DMS114 treated with DMSO at 0.1 percent for 48 hours (cell line): ENCODE measurements at regions not wholly inside any gene's neighbourhood (a gene's known extent, or its start where the extent isn't known, plus 50 kb on each side); places are given as distances from the start of the nearest gene placed in this dataset.
"Not testable (repeated sequence)": the region's sequence is repeated elsewhere in the genome, so short reads cannot be mapped to it uniquely, and the experiment has no call there.

ENCODE experiments used
- DNase-seq: peaks from one replicate; lab custom pipeline; 2025; ENCODE audit not compliant: unreplicated experiment; lab: John Stamatoyannopoulos, UW

GRCh38 chrX:25807022-25807421 lies 331.1 kb upstream of the MAGEB18 start:
- DNase-seq = no peak

- no peak for DNase-seq
Observed at GRCh38 chrX:25810202-25810601, 327.9 kb upstream of the MAGEB18 start.

- no peak for DNase-seq
Observed at GRCh38 chrX:25819879-25820278, 318.3 kb upstream of the MAGEB18 start.

- DNase-seq = no peak
Observed at GRCh38 chrX:25851141-25851540, 287.0 kb upstream of the MAGEB18 start.

- DNase-seq = no peak
Observed at GRCh38 chrX:25853002-25853479, 285.1 kb upstream of the MAGEB18 start.

GRCh38 chrX:25858273-25858880 lies 279.8 kb upstream of the MAGEB18 start:
- DNase-seq = no peak

- DNase-seq = no peak
Observed at GRCh38 chrX:25860322-25860721, 277.8 kb upstream of the MAGEB18 start.

GRCh38 chrX:25869761-25870160 lies 268.4 kb upstream of the MAGEB18 start:
- DNase-seq = no peak

GRCh38 chrX:25872786-25873185 lies 265.4 kb upstream of the MAGEB18 start:
- no peak for DNase-seq

- no peak for DNase-seq
Observed at GRCh38 chrX:25873196-25873595, 264.9 kb upstream of the MAGEB18 start.

GRCh38 chrX:25878806-25879205 lies 259.3 kb upstream of the MAGEB18 start:
- DNase-seq = no peak

- not testable (repeated sequence) for DNase-seq
Observed at GRCh38 chrX:25882503-25882902, 255.6 kb upstream of the MAGEB18 start.

GRCh38 chrX:25897758-25898157 lies 240.4 kb upstream of the MAGEB18 start:
- DNase-seq = no peak

- DNase-seq = not testable (repeated sequence)
Observed at GRCh38 chrX:25905728-25906127, 232.4 kb upstream of the MAGEB18 start.

GRCh38 chrX:25925946-25926345 lies 212.2 kb upstream of the MAGEB18 start:
- no peak for DNase-seq

- no peak for DNase-seq
Observed at GRCh38 chrX:25928316-25928715, 209.8 kb upstream of the MAGEB18 start.

GRCh38 chrX:25941087-25941486 lies 197.1 kb upstream of the MAGEB18 start:
- DNase-seq = no peak

- DNase-seq = no peak
Observed at GRCh38 chrX:25941559-25942250, 196.4 kb upstream of the MAGEB18 start.

GRCh38 chrX:25968920-25969319 lies 169.2 kb upstream of the MAGEB18 start:
- DNase-seq = no peak

GRCh38 chrX:25976683-25977310 lies 161.3 kb upstream of the MAGEB18 start:
- DNase-seq = no peak

- no peak for DNase-seq
Observed at GRCh38 chrX:25998687-25999086, 139.5 kb upstream of the MAGEB18 start.

- DNase-seq = no peak
Observed at GRCh38 chrX:26007462-26007861, 130.7 kb upstream of the MAGEB18 start.
